Glutamatergic neuron (in vitro differentiated cells): ENCODE measurements at regions not wholly inside any gene's neighbourhood (a gene's known extent, or its start where the extent isn't known, plus 50 kb on each side); places are given as distances from the start of the nearest gene placed in this dataset.

Experiments
- DNase-seq: peaks from one replicate; pipeline ENCODE4 v3.0.0; 2022
- H3K27ac Mint-ChIP-seq: one replicate; pipeline ENCODE4 v1.8.0; 2020; ENCODE audit warnings: mild to moderate bottlenecking, mixed read lengths, inconsistent platforms; ENCODE audit not compliant: unreplicated experiment
- H3K27me3 Mint-ChIP-seq: one replicate; pipeline ENCODE4 v1.8.0; 2020; ENCODE audit warnings: mild to moderate bottlenecking, moderate library complexity, mixed read lengths, inconsistent platforms; ENCODE audit not compliant: unreplicated experiment
- H3K36me3 Mint-ChIP-seq: one replicate; pipeline ENCODE4 v1.8.0; 2020; ENCODE audit warnings: mild to moderate bottlenecking, mixed read lengths, inconsistent platforms; ENCODE audit not compliant: unreplicated experiment
- H3K4me1 Mint-ChIP-seq: one replicate; pipeline ENCODE4 v1.8.0; 2020; ENCODE audit warnings: mild to moderate bottlenecking, low read depth, mixed read lengths, inconsistent platforms; ENCODE audit not compliant: unreplicated experiment
- H3K4me3 Mint-ChIP-seq: one replicate; pipeline ENCODE4 v1.8.0; 2020; ENCODE audit warnings: mild to moderate bottlenecking, mixed read lengths, inconsistent platforms; ENCODE audit not compliant: unreplicated experiment
- H3K9me3 Mint-ChIP-seq: one replicate; pipeline ENCODE4 v1.8.0; 2020; ENCODE audit warnings: mild to moderate bottlenecking, moderate library complexity, mixed read lengths, inconsistent platforms; ENCODE audit not compliant: unreplicated experiment
- CTCF ChIP-seq: fragments of 200-600 bp; sonication (generic); IDR thresholded peaks from one replicate; pipeline ENCODE4 v1.5.0; 2021; ENCODE audit not compliant: partially characterized antibody, unreplicated experiment

- Mint-ChIP-seq H3K4me1 (no peaks in the 10 kb centered on the region), H3K9me3 (no peaks in the 10 kb centered on the region), H3K36me3 (no peaks in the 10 kb centered on the region), H3K4me3 (no peak overlapping the region), H3K27me3 (no peaks in the 10 kb centered on the region), H3K27ac (no peak overlapping the region)
- TF ChIP-seq CTCF: no peak
- no peak for DNase-seq
These were observed 67.8 kb downstream of the CASP12 start for GRCh38 chr11:104830508-104830907.

- no peak for DNase-seq
- no peak for TF ChIP-seq CTCF
- Mint-ChIP-seq H3K27ac (no peak overlapping the region), H3K4me1 (no peaks in the 10 kb centered on the region), H3K4me3 (no peak overlapping the region), H3K36me3 (no peaks in the 10 kb centered on the region), H3K9me3 (no peaks in the 10 kb centered on the region), H3K27me3 (no peaks in the 10 kb centered on the region)
These were observed 68.2 kb downstream of the CASP12 start for GRCh38 chr11:104830080-104830479.

GRCh38 chr11:104826772-104827171 lies 71.5 kb downstream of the CASP12 start:
- Mint-ChIP-seq H3K9me3 (no peaks in the 10 kb centered on the region), H3K36me3 (no peaks in the 10 kb centered on the region), H3K27ac (no peak overlapping the region), H3K4me3 (no peak overlapping the region), H3K27me3 (peaks cover 1% of the 10 kb centered on the region), H3K4me1 (peaks cover 2% of the 10 kb centered on the region)
- DNase-seq: no peak
- TF ChIP-seq CTCF: no peak

- no peaks in the 10 kb centered on the region for H3K9me3 Mint-ChIP-seq
- no peak for TF ChIP-seq CTCF
These were observed 74.6 kb downstream of the CASP12 start for GRCh38 chr11:104823657-104824056.

GRCh38 chr11:104820431-104820830 lies 77.8 kb downstream of the CASP12 start:
- H3K9me3 Mint-ChIP-seq: no peaks in the 10 kb centered on the region
- no peaks in the 10 kb centered on the region for H3K36me3 Mint-ChIP-seq
- no peak for DNase-seq
- no peak overlapping the region for H3K27ac Mint-ChIP-seq
- H3K27me3 Mint-ChIP-seq: peaks cover 1% of the 10 kb centered on the region
- no peak overlapping the region for H3K4me3 Mint-ChIP-seq
- peaks cover 4% of the 10 kb centered on the region for H3K4me1 Mint-ChIP-seq
- no peak for TF ChIP-seq CTCF

More at GRCh38 chr11:104823657-104824056, 74.6 kb downstream of the CASP12 start:
- H3K27ac Mint-ChIP-seq: no peak overlapping the region
- H3K36me3 Mint-ChIP-seq: no peaks in the 10 kb centered on the region
- peaks cover 1% of the 10 kb centered on the region for H3K27me3 Mint-ChIP-seq
- DNase-seq: no peak
- H3K4me1 Mint-ChIP-seq: peaks cover 4% of the 10 kb centered on the region
- no peak overlapping the region for H3K4me3 Mint-ChIP-seq
